ENCODE measurements at regions not wholly inside any gene's neighbourhood (a gene's known extent, or its start where the extent isn't known, plus 50 kb on each side); places are given as distances from the start of the nearest gene placed in this dataset.

DNA sequence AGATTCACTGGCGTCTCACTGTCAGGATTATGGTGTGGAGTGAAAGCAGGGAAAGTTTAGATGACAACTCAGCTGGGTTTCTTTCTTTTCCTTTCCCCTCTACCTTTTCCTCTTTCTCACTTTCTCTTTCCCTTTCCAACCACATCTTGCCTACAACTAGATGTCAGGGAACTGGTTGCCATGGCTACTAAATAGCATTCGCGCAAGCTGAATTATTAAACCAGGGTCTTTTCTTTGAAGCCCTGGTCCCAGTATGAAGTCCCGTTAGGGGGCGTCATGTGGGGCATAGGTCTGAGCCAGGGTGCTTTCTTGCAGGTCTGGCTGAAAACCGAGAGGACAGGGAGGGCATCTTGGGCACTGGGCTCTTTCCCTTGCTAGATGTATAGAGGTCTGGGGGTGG is 168.4 kb upstream of the CACNA1E start:
- Histone ChIP-seq H3K4me1 (ENCODE audit: control insufficient read depth in 1 of 2, low read depth in 2 of 2) (no peaks in the 10 kb centered on the region), H3K27me3 (replicated peaks; ENCODE audit: insufficient read depth) (no peaks in the 10 kb centered on the region), H3K4me3 (no peak overlapping the region), H3K27ac (no peak overlapping the region), H3K36me3 (no peaks in the 10 kb centered on the region), H3K9me3 (no peaks in the 10 kb centered on the region)
- TF ChIP-seq, protein P1, sequence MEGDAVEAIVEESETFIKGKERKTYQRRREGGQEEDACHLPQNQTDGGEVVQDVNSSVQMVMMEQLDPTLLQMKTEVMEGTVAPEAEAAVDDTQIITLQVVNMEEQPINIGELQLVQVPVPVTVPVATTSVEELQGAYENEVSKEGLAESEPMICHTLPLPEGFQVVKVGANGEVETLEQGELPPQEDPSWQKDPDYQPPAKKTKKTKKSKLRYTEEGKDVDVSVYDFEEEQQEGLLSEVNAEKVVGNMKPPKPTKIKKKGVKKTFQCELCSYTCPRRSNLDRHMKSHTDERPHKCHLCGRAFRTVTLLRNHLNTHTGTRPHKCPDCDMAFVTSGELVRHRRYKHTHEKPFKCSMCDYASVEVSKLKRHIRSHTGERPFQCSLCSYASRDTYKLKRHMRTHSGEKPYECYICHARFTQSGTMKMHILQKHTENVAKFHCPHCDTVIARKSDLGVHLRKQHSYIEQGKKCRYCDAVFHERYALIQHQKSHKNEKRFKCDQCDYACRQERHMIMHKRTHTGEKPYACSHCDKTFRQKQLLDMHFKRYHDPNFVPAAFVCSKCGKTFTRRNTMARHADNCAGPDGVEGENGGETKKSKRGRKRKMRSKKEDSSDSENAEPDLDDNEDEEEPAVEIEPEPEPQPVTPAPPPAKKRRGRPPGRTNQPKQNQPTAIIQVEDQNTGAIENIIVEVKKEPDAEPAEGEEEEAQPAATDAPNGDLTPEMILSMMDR (IDR thresholded peaks at IDR 0.05): no peak
- no peak for ATAC-seq (ENCODE audit: insufficient number of reproducible peaks, low FRiP score, low read depth)
- no peak for DNase-seq (ENCODE audit: low spot score)

DNA sequence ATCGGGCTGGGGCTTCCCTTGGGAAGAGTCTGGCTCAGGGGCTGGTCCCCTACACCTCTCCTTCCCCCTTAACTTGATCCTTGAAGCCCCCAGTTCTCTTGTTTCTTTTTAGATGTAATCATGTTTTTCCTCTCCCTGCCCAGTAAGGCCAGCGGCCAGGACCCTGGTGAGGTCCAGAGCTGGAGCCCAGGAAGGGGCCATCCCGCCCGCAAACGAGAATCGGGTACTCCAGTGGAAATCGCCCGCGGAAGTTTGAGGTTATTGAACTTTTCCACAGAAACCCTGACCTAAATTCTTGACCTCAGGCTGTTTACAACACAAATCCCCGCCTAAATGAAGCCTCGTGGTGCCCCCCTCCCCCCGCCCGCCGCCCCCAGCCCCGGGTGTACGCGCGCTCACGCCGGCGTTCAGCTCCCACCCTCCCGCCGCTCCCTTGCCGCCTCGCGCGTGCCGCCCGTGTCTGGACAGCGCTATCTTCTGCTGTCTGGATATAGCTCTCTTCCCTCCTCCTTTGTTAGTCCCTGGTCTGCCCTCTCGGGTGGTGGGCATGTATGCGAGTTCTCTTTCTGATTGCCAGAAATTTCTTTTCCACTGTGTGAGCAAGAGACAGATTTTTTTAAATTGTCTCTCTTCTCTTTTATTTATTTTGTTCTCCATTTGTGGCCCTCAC is 165.9 kb upstream of the CACNA1E start:
- TF ChIP-seq, protein P1 (IDR thresholded peaks at IDR 0.05): no peak
- Histone ChIP-seq H3K27ac (no peak overlapping the region), H3K36me3 (no peaks in the 10 kb centered on the region), H3K4me1 (ENCODE audit: control insufficient read depth in 1 of 2, low read depth in 2 of 2) (no peaks in the 10 kb centered on the region), H3K9me3 (no peaks in the 10 kb centered on the region), H3K4me3 (no peak overlapping the region), H3K27me3 (replicated peaks; ENCODE audit: insufficient read depth) (no peaks in the 10 kb centered on the region)
- no peak for ATAC-seq (ENCODE audit: insufficient number of reproducible peaks, low FRiP score, low read depth)
- no peak for DNase-seq (ENCODE audit: low spot score)

DNA sequence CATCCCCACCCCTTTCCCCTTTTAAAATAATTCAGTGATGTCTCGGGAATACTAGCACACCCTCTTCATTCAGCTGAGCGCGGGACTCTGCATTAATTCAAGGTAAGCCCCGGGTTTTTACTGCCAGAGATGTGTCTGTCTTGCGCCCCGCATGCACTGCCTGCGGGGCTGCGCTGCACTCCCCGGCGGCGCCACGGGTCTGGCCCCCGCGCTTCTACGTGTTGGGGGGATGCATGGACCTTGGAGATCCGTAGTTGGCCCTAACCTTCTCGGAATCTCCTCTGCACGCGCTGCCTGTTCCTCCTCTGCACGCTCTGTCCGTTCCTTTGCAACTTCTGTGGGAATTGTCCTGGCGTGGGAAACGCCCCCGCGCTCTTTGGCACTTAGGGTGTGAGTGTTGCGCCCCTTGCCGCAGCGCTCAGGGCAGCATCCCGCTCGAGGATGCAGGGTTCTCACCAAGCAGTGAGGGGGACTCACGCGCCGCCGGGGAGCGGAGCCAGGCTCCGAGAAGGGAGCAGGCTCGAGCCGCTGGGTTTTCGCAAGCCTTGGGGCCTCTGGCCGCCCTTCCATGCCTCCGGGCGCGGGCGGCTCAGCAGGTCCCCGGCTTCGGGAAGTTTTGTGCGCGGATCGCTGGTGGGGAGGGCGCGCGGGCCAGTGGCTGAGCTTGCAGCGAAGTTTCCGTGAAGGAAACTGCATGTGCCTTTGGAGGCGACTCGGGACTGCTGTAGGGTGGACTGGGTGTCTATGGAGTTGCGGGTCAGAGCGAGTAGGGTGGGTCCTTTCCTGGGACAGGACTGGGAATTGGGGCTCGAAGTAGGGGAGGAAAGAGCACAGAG is 165.1 kb upstream of the CACNA1E start:
- no peak for ATAC-seq (ENCODE audit: insufficient number of reproducible peaks, low FRiP score, low read depth)

DNA sequence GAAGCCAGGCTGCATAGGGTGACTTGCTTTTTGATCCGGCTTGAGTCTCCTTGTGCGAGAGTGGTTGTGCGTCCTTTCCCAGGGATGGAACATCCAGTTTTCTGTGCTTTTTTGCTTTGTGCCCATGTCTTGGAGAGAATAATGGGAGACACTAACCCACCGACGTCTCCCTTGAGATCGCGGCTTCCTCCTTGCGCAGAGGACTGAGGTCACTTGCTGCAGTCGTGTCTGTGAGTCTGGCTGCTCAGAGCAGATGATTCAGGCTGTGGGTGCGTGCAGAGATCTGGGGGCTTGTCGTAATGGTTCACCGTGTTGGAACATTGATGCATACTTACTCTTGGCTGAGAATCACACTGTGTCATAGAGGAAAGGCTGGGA is 164.5 kb upstream of the CACNA1E start:
- H3K36me3 ChIP-seq: no peaks in the 10 kb centered on the region
- ATAC-seq (ENCODE audit: insufficient number of reproducible peaks, low FRiP score, low read depth): no peak
- TF ChIP-seq, protein P1 (IDR thresholded peaks at IDR 0.05): no peak
- H3K27me3 ChIP-seq (replicated peaks; ENCODE audit: insufficient read depth): no peaks in the 10 kb centered on the region
- no peaks in the 10 kb centered on the region for H3K9me3 ChIP-seq
- no peak overlapping the region for H3K27ac ChIP-seq
- no peak for DNase-seq (ENCODE audit: low spot score)
- H3K4me3 ChIP-seq: no peak overlapping the region
- H3K4me1 ChIP-seq (ENCODE audit: control insufficient read depth in 1 of 2, low read depth in 2 of 2): no peaks in the 10 kb centered on the region

More for the DNA sequence above, 165.1 kb upstream of the CACNA1E start:
- Histone ChIP-seq H3K27ac (no peak overlapping the region), H3K4me1 (ENCODE audit: control insufficient read depth in 1 of 2, low read depth in 2 of 2) (no peaks in the 10 kb centered on the region), H3K27me3 (replicated peaks; ENCODE audit: insufficient read depth) (no peaks in the 10 kb centered on the region), H3K36me3 (no peaks in the 10 kb centered on the region), H3K4me3 (no peak overlapping the region), H3K9me3 (no peaks in the 10 kb centered on the region)
- no peak for DNase-seq (ENCODE audit: low spot score)
- TF ChIP-seq, protein P1 (IDR thresholded peaks at IDR 0.05): no peak

GRCh38 chr1:181319907-181320306 is 163.4 kb upstream of the CACNA1E start:
- DNase-seq (ENCODE audit: low spot score) (no peak), ATAC-seq (ENCODE audit: insufficient number of reproducible peaks, low FRiP score, low read depth) (no peak)
- Histone ChIP-seq H3K36me3 (no peaks in the 10 kb centered on the region), H3K4me1 (ENCODE audit: control insufficient read depth in 1 of 2, low read depth in 2 of 2) (no peaks in the 10 kb centered on the region), H3K4me3 (no peak overlapping the region), H3K27me3 (replicated peaks; ENCODE audit: insufficient read depth) (no peaks in the 10 kb centered on the region), H3K27ac (no peak overlapping the region), H3K9me3 (no peaks in the 10 kb centered on the region)
- TF ChIP-seq, protein P1 (IDR thresholded peaks at IDR 0.05): no peak

All from thoracic aorta (tissue), 2 donors.